ENCODE measurements at regions not wholly inside any gene's neighbourhood (a gene's known extent, or its start where the extent isn't known, plus 50 kb on each side); places are given as distances from the start of the nearest gene placed in this dataset.
"Not testable (repeated sequence)": the region's sequence is repeated elsewhere in the genome, so short reads cannot be mapped to it uniquely, and the experiment has no call there.

GRCh38 chr5:19270153-19270552 lies 717.8 kb downstream of the CDH18 start:
- DNase-seq = no peak

DNA sequence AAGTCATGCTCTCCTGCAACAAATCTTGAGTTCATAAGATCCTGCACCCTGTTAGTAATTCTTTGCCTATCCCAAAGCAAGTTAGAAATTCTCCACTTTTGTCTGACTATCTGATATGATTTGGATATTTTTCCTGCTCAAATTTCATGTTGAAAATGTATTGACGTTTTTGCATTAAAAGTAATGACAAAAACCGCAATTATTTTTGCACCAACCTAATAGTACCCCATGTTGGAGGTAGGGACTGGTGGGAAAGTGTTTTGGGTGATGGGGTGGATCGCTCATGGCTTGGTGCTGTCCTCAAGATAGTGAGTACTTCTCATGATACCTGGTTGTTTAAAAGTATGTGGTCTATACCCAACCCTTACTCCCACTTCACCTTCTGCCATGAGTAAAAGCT lies 713.4 kb downstream of the CDH18 start:
- no peak for DNase-seq

DNA sequence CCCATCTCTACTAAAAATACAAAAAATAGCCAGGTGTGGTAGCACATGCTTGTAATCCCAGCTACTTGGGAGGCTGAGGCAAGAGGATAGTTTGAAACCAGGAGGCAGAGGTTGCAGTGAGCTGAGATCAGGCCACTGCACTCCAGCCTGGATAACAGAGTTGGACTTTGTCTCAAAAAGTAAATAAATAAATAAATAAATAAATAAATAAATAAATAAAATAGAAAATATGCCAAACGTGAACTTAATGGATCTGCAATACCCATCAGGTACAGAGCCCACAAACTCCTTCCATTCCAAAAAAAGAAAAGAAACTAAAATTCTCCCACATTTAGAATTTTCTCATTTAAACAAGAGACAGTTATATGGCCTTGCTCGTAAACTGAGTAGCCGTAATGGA lies 702.7 kb downstream of the CDH18 start:
- no peak for DNase-seq

GRCh38 chr5:19287548-19288277 lies 700.3 kb downstream of the CDH18 start:
- DNase-seq = not testable (repeated sequence)

DNA sequence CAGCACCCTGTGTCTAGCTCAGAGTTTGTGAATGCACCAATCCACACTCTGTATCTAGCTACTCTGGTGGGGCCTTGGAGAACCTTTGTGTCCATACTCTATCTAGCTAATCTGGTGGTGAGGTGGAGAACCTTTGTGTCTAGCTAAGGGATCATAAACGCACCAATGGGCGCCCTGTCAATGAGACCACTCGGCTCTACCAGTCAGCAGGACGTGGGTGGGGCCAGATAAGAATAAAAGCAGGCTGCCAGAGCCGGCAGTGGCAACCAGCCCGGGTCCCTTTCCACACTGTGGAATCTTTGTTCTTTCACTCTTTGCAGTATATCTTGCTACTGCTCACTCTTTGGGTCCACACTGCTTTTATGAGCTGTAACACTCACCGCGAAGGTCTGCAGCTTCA lies 699.7 kb downstream of the CDH18 start:
- DNase-seq = not testable (repeated sequence)

DNA sequence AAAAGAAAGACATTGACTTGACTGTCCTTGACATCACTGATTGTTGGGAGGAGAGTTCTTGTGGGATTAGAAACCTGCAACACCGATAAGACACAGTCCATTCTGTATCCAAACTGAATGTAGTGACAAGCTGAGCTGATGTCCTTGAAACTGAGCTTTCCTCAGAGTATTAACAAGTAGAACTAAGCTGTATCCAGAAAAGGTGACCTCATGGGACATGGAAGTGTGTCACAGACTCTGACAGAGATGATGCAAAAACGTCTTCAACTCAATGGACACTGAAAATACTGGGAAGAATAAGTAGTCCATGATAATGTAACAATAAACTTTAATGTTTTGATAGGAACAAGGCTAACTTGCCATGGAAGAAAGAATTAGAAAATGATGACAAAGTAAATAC lies 690.1 kb downstream of the CDH18 start:
- DNase-seq = no peak

- no peak for DNase-seq
These were observed 686.7 kb downstream of the CDH18 start for GRCh38 chr5:19301271-19301670.

- peak; percentile 15 to 30 for DNase-seq
These were observed 673.2 kb downstream of the CDH18 start for GRCh38 chr5:19314840-19315239.

DNA sequence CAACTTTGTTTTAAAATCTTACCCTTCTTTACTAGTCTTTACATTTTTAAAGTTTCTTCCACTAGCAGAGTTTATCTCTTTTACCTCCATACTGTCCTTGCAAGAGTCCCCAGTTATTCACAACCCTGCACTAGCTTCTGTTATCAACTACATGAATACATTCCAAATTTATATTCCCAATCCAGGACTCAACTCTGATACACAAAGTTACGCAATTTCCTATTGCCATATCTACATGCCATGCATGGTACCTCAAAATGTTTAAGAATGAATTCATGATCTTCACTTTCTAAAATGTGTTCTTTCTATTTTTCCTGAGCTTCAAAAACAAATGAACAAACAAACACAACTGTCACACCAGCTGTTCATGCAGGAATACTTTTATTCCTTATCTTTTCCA lies 668.7 kb downstream of the CDH18 start:
- no peak for DNase-seq

DNA sequence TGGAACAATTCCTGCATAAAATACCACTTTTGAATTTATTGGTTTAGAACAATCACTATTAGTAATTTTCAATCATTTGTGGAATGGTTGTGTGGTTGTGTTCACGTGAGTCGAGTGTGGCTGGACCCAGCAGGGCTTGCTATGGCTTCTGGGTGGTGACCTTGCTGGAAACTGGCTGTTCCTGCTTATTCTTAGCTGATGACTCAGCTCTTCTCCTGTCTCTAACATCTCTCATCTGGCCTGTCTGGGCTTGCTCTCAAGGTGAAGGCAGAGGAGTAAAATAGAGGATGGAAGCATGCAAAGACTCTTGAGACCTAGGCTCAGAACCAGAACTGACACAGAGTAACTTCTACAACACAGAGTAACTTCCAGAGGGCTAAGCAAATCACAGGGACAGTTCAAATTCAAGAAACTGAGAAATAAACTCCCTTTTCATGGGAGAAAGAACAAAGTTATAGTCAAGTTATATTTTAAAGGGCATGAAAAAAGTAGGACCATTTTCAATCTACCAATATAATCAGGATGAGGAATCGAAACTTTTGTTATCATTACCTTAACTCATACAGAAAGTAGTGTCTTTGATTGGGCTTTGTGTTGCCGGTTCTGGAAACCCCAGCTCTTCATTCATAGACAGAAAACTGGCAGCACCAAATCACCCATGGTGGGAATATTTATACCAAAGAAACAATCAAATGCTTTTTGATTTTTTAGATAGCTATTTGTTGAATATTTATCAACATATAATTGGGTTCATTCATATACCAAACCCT lies 665.1 kb downstream of the CDH18 start:
- DNase-seq = peak in 1 of 2 experiments; percentile 53

DNA sequence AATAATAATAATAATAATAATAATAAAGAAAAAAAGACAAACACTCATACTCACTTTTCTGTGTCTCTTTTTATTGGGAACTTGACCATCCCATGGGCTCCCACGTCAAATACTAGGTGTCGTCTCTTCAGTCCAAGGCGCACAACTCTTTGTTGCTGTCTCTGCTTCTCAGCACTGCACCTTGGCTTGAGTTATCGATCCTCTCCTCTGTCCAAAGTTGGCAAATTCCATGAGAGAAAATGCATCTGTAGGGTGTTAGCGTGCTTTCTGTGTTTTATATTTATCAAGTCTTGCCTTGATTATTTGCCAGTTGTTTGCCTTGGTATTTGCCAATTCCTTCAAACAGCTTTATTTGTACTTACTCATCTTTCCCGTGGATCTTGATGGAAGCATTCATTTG lies 653.7 kb downstream of the CDH18 start:
- no peak for DNase-seq

- no peak for DNase-seq
These were observed 645.1 kb downstream of the CDH18 start for GRCh38 chr5:19342942-19343341.

- no peak for DNase-seq
These were observed 635.9 kb downstream of the CDH18 start for GRCh38 chr5:19352120-19352519.

DNA sequence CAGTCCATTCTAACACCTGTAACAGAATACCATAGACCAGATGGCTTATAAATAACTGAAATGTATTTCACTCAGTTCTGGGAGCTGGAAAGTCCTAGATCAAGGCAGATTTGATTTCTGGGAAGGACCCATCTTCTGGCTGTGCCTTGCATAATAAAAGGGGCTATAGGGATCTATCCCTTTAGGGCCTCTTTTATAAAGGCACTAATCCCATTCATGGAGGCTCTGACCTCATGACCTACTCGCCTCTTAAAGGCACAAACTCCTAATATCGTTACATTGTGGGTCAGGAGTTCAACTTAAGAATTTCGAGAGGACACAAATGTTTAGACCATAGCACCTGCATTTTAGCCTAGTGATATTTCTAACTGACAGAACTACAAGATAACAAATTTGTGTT lies 619.0 kb downstream of the CDH18 start:
- no peak for DNase-seq

- DNase-seq = no peak
These were observed 618.4 kb downstream of the CDH18 start for GRCh38 chr5:19369561-19369960.

- DNase-seq = no peak
These were observed 617.2 kb downstream of the CDH18 start for GRCh38 chr5:19370655-19371386.

GRCh38 chr5:19388391-19388790 lies 599.6 kb downstream of the CDH18 start:
- DNase-seq = no peak

DNA sequence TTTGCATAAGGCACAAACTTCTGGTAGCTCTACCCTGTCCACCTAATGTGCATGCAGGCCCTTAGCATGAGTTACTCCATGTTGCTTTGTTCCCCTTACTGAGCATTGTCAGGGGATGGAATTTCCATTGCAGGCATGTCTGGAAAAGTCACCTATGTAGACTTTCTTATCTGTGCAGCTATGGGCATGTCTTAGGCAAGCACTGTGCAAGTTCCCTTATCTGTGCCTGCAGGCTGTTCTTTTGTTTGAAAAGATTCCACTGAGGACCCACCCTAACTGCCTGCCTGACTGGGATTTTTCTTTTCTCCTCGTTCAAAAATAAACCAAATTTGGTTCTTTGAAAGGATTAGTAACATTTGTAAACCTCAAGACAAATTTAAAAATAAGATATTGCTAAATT lies 587.0 kb downstream of the CDH18 start:
- DNase-seq = no peak

GRCh38 chr5:19406576-19407365 lies 581.2 kb downstream of the CDH18 start:
- DNase-seq = no peak

DNA sequence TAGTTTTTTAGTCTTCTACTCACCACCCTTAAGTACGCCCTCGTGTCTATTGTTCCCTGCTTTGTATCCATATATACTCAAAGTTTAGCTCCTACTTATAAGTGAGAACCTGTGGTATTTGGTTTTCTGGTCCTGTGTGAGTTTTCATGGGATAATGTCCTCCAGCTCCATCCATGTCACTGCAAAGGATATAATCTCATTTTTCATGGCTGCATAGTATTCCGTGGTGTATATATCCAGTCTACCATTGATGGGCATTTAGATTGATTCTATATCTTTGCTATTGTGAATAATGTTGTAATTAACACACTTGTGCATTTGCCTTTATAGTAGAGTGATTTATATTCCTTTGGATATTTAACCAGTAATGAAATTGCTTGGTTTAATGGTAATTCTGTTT lies 579.9 kb downstream of the CDH18 start:
- DNase-seq = no peak

DNA sequence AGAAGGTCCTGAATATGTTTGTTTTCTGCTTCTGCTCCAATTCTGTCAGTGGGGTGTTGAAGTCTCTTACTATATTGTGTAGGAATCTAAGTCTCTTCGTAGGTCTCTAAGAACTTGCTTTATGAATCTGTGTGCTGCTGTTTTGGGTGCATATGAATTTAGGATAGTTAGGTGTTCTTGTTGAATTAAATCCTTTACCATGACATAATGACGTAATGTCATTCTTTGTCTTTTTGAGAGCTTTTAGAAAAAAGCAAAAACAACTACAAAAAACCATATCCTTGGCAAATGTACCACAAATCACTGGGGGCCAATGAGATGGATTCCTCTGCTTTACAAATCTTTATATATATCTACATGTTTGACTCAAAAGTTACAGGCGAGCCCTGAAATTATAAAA lies 576.1 kb downstream of the CDH18 start:
- DNase-seq = no peak

All from SW 1271 (cell line).